Rectal smooth muscle tissue (tissue), 1 donor: ENCODE measurements at regions not wholly inside any gene's neighbourhood (a gene's known extent, or its start where the extent isn't known, plus 50 kb on each side); places are given as distances from the start of the nearest gene placed in this dataset.

Experiments
- H3K27ac ChIP-seq: one replicate; pipeline ENCODE4 v1.7.0; 2013; ENCODE audit warnings: low read depth, low read length, inconsistent platforms
- H3K27me3 ChIP-seq: one replicate; pipeline ENCODE4 v1.7.0; 2013; ENCODE audit warnings: low read length; ENCODE audit not compliant: control insufficient read depth, insufficient read depth
- H3K36me3 ChIP-seq: one replicate; pipeline ENCODE4 v1.7.0; 2013; ENCODE audit warnings: low read length; ENCODE audit not compliant: control insufficient read depth, insufficient read depth
- H3K4me1 ChIP-seq: one replicate; pipeline ENCODE4 v1.7.0; 2013; ENCODE audit warnings: low read length; ENCODE audit not compliant: control insufficient read depth, insufficient read depth
- H3K4me3 ChIP-seq: one replicate; pipeline ENCODE4 v1.7.0; 2013; ENCODE audit warnings: low read length
- H3K9ac ChIP-seq: one replicate; pipeline ENCODE4 v1.7.0; 2013; ENCODE audit warnings: low read length

DNA sequence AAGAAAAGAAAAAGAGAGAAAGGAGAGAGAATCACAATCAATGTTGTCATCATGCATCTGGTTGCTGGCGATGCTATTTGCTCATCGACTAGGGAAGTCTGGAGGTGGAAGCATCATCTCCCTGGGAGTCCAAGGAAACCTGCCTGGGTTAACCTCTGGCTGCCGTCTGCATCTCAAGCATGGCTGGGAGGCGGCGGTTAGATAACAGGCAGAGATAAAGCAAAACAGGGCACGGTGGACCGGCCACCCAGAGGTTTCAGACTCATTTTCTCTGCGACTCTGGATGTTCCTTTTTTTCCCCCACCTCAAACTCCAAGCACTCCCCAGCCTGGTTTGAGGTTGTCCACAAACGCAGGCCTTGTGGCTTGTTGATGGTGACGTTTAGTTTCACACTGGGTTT lies 161.2 kb downstream of the ENGASE start:
- Histone ChIP-seq H3K36me3 (no peaks in the 10 kb centered on the region), H3K27ac (no peak overlapping the region), H3K27me3 (no peaks in the 10 kb centered on the region), H3K4me1 (no peaks in the 10 kb centered on the region), H3K4me3 (no peak overlapping the region), H3K9ac (no peak overlapping the region)

DNA sequence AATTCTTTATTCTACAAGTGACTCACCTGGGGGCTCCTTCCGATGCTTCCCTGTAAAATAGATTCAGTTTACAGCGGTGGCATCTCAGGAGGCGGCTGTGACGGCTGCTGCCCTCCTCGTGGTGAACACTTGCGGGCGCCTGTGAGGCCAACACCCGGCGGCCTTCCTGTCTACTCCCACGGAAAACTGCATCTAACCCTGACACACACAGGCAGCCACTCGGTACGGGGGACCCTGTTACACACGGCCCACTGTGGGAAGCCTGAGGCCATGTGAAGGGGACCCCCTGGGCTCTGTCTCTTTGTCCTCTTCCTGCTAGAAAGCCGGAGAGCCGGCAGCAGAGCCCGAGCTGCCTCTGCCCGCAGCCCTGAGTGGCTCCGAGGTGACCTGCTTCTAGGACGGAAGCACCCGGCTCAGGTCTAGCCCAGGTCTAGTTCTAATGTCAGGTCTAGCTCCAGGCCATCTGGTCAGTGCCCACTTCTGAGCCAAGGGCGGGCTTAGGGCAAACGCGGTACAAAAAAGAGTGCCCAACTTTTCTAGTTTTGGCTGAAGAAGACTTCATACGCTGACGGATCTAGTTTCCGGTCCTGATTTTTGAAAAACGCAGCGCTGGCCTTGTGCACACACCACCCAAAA lies 159.4 kb downstream of the ENGASE start:
- H3K4me1 ChIP-seq: no peaks in the 10 kb centered on the region
- no peaks in the 10 kb centered on the region for H3K36me3 ChIP-seq
- H3K4me3 ChIP-seq: no peak overlapping the region
- H3K27me3 ChIP-seq: no peaks in the 10 kb centered on the region
- H3K9ac ChIP-seq: no peak overlapping the region
- no peak overlapping the region for H3K27ac ChIP-seq

DNA sequence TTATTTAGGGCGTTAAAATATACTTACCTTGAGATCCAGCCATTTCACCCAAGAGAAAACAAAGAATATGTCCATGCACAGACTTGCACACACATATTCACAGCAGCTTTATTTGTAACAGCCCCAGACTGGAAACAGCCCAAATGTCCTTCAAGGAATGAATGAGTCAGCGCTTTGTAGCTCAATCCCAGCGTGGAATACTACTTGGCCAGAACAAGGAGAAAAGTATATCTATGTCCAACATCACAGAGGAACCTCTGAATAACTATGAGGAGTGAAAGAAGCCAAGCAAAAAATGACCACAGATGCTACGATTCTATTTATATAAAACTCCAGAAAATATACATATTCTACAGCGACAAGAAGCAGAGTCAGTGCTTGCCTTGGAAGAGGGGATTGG lies 158.3 kb downstream of the ENGASE start:
- no peak overlapping the region for H3K4me3 ChIP-seq
- H3K9ac ChIP-seq: no peak overlapping the region
- no peaks in the 10 kb centered on the region for H3K27me3 ChIP-seq
- no peak overlapping the region for H3K27ac ChIP-seq
- H3K4me1 ChIP-seq: no peaks in the 10 kb centered on the region
- no peaks in the 10 kb centered on the region for H3K36me3 ChIP-seq

DNA sequence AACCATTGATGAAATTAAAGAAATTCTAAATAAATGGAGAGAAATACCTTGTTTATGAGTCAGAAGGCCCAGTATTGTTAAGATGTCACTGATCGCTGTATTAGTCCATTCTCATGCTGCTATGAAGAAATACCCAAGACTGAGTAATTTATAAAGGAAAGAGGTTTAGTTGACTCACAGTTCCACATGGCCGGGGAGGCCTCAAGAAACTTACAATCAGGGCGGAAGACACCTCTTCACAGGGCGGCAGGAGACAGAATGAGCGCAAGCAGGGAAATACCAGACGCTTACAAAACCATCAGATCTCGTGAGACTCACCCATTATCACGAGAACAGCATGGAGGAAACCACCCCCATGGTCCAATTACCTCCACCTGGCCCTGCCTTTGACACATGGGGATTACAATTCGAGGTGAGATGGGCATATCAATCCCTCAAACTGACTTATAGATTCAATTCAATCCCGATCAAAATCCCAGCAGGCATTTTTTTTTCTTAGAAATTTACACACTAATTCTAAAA lies 157.2 kb downstream of the ENGASE start:
- no peak overlapping the region for H3K9ac ChIP-seq
- H3K36me3 ChIP-seq: no peaks in the 10 kb centered on the region
- H3K4me3 ChIP-seq: no peak overlapping the region
- no peak overlapping the region for H3K27ac ChIP-seq
- H3K4me1 ChIP-seq: no peaks in the 10 kb centered on the region
- H3K27me3 ChIP-seq: no peaks in the 10 kb centered on the region

DNA sequence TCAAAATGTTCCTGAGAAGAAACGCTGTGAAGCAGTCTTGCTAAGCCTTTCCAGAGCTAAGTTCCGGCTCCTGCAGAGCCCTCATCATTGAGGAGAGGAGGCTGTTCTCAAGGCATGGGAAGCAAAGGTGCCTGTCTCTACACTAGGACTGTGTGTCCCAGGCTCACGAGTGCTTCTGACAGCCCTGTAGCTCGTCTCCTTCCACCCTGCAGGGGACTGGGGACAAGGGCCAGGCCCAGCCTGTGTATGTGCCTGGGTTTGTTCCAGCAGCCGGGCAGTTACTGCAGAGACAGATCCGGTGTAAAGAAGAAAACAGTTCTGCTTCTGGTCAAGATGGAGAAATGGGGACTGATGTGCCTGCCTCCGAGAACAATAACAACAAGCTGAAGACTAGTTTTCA lies 156.0 kb downstream of the ENGASE start:
- no peak overlapping the region for H3K9ac ChIP-seq
- no peak overlapping the region for H3K4me3 ChIP-seq
- H3K27me3 ChIP-seq: no peaks in the 10 kb centered on the region
- H3K27ac ChIP-seq: no peak overlapping the region
- H3K4me1 ChIP-seq: no peaks in the 10 kb centered on the region
- H3K36me3 ChIP-seq: no peaks in the 10 kb centered on the region

DNA sequence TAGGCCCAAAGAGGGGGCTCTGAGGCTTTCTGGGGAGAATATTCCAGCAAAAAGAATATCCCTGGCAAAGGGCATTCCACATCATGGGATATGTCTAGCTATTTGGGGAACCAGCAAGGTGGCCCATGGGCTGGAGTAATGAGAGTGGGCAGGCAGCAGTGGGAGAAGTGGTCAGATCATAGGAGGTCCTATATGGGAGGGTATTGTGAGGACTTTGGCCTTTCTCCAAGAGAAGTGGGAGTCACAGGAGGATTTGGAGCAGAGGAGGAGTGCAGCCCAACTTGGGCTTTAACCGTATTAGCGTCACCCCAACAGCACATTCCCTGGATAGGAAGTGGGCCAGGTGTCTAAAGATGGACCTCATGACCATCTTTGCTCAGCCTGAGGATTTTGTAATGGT lies 151.4 kb downstream of the ENGASE start:
- Histone ChIP-seq H3K4me3 (no peak overlapping the region), H3K4me1 (no peaks in the 10 kb centered on the region), H3K9ac (no peak overlapping the region), H3K27me3 (peaks cover 15% of the 10 kb centered on the region), H3K27ac (no peak overlapping the region), H3K36me3 (no peaks in the 10 kb centered on the region)

DNA sequence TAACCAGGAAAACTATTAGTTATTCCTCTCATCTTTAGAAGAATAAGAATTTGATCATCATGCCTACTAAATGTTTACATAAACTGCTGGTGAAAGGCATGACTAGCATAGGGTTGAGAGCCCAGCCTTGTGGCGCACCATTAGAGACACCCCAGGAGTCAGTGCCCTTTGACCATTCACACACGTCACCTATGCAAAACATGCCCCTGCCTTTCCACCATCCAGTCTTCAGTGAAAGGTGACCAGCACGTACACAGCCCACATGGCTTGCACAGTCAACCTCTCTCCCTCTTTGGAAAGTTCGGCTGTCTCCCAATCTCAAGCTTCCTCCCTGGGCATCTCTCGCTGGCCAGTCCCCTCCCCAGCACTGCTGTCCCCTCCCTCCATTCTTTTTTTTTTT lies 150.3 kb downstream of the ENGASE start:
- Histone ChIP-seq H3K27me3 (peaks cover 15% of the 10 kb centered on the region), H3K27ac (no peak overlapping the region), H3K36me3 (no peaks in the 10 kb centered on the region), H3K9ac (no peak overlapping the region), H3K4me1 (no peaks in the 10 kb centered on the region), H3K4me3 (no peak overlapping the region)

DNA sequence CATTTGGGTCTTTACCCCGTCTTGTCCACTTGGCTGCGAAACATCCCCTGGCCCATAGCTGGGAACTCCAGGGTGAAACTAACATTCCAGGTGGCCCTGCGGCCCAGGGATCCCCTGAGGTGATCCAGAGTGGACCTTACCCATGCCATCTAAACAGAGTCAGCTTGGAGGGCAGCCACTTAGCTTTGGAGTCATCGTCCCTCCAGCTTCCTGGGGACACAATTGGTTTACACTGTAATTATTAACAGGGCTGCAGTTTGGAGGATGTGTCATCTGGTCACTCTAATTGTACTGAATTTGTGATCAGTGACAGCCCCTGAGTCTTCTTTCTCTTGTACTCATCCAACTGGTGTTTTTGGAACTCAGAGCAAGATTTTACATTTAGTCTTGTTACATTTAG lies 149.9 kb downstream of the ENGASE start:
- Histone ChIP-seq H3K36me3 (no peaks in the 10 kb centered on the region), H3K27ac (no peak overlapping the region), H3K27me3 (peaks cover 15% of the 10 kb centered on the region)

DNA sequence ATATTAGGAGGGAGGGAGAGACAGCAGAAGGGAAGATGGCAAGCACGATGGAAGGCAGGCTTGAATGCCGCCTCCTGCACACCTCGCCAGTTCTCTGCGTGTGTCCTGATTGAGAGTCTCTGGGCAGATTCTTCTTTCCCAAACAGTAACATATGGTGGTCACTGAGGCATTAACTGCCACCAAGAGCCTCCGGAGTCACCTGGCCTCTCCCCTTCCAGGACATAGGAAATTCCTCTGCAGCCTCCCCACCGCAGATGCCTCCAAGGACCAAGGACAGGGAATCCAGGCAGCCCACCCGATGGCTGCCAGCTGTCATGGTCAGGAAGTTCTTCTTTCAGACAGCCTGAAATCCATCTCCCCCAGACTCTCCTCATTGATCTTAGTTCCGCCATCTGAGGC lies 149.3 kb downstream of the ENGASE start:
- no peak overlapping the region for H3K4me3 ChIP-seq
- H3K27ac ChIP-seq: no peak overlapping the region
- no peak overlapping the region for H3K9ac ChIP-seq
- no peaks in the 10 kb centered on the region for H3K4me1 ChIP-seq
- H3K27me3 ChIP-seq: peaks cover 15% of the 10 kb centered on the region
- H3K36me3 ChIP-seq: no peaks in the 10 kb centered on the region

More for the DNA sequence above, 149.9 kb downstream of the ENGASE start:
- no peak overlapping the region for H3K4me3 ChIP-seq
- no peaks in the 10 kb centered on the region for H3K4me1 ChIP-seq
- no peak overlapping the region for H3K9ac ChIP-seq

DNA sequence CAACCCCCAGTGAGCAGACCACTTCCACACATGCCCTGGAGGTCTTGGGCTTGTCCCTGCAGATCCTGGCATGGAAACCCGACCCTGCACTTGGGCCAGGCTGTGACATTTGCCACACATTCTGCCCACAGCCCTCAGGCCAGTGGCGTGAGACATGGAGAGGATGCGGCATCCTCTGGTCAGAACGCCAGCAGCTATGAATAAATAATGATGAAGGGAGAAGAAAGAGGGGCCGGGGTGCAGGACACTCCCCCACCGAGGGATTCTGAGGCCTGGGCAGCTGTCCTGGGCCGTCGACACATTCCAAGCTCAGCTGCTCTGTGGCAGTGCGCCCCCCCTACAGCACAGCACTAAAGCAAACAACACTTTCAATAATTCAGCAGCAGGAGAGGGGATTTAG lies 148.8 kb downstream of the ENGASE start:
- Histone ChIP-seq H3K36me3 (no peaks in the 10 kb centered on the region), H3K27ac (no peak overlapping the region), H3K9ac (no peak overlapping the region), H3K27me3 (peaks cover 15% of the 10 kb centered on the region), H3K4me1 (no peaks in the 10 kb centered on the region), H3K4me3 (no peak overlapping the region)

DNA sequence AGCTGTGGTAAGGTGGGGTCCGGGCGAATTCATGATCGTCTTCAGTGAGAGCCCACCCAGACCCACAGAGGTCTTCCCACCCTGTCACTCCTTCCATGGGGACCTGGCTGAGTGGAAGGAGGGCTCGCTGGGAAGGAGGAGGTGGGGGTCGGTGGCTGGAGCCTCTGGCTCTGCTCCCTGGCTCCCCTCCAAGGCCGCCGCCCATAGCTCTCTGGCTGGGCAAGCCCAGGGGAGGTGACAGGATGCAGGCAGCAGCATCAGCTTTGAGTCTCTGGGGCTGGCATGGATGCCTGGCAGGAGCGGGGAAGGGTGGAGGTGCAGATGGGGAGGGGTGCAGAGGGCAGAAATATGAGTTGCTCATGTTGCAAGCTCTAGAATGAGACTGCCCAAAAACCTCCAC lies 147.0 kb downstream of the ENGASE start:
- Histone ChIP-seq H3K4me3 (no peak overlapping the region), H3K9ac (no peak overlapping the region), H3K27ac (no peak overlapping the region), H3K4me1 (no peaks in the 10 kb centered on the region), H3K36me3 (no peaks in the 10 kb centered on the region), H3K27me3 (peaks cover 19% of the 10 kb centered on the region)

DNA sequence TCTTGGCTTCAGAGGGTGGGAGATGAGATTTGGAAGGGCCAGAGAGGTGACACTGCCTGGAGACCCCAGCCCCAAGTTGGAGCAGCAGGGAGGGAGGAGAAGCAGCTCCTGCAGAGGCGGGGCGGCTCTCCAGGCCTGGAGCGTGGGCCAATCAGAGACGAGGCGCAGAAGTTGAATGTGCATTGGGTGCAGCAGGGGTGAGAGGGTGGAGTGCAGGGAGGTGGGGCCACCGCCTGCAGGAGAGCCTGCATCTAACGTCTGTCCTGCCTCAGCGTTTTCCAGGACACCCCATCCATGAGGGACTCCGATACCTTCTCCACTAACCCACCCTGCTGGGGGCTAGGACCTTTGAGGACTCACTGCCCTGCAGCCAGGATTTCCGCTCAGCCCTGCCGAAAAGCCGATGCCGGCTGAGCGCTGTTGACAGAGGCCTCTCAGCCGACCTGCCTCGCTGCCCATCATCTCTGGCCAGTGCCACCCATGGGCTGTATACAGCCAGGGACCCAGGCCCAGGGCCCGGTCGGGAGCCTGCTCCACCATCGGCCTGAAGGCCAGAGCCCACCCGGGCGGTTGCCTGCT lies 146.2 kb downstream of the ENGASE start:
- Histone ChIP-seq H3K9ac (no peak overlapping the region), H3K27me3 (peaks cover 19% of the 10 kb centered on the region), H3K4me3 (no peak overlapping the region), H3K36me3 (no peaks in the 10 kb centered on the region), H3K4me1 (no peaks in the 10 kb centered on the region), H3K27ac (no peak overlapping the region)

DNA sequence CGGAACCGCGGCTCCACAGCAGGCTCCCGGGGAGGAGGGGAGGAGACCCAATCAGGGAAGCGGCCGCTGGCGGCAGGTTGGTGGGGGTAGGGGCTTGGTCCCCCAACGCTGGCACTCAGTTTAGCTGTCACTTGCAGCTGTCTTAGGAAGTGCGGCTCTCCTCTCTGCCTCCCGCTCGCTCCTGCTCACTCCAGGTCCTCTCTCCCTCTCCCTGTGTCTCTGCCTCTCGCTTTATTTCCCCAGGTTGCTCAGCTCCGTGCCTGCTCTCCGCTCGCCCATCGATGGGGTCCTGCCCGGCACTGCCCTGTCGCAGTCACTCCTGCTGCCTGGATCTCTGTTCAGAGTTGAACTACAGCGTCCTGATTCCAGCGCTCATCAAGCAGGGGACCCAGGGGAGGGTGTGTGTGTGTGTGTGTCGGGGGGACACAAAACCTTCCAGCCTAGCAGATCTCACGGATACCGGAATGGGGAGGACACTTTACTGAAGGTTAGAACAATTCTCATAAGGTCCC lies 145.6 kb downstream of the ENGASE start:
- H3K27ac ChIP-seq: no peak overlapping the region
- H3K9ac ChIP-seq: no peak overlapping the region
- no peaks in the 10 kb centered on the region for H3K4me1 ChIP-seq
- H3K36me3 ChIP-seq: no peaks in the 10 kb centered on the region
- H3K4me3 ChIP-seq: no peak overlapping the region
- peaks cover 19% of the 10 kb centered on the region for H3K27me3 ChIP-seq
